ENCODE measurements at regions not wholly inside any gene's neighbourhood (a gene's known extent, or its start where the extent isn't known, plus 50 kb on each side); places are given as distances from the start of the nearest gene placed in this dataset.

- no peak for TF ChIP-seq CTCF (IDR thresholded peaks at IDR 0.05; ENCODE audit: insufficient read depth, low read length)
- no peak for DNase-seq (ENCODE audit: low read depth)
- H3K4me3 ChIP-seq (ENCODE audit: low read depth, low read length): no peak overlapping the region
Observed at GRCh38 chr13:26839682-26840081, 79.1 kb upstream of the GPR12 start.

GRCh38 chr13:26838821-26839220 is 78.2 kb upstream of the GPR12 start:
- no peak for TF ChIP-seq CTCF (IDR thresholded peaks at IDR 0.05; ENCODE audit: insufficient read depth, low read length)
- no peak overlapping the region for H3K4me3 ChIP-seq (ENCODE audit: low read depth, low read length)
- no peak for DNase-seq (ENCODE audit: low read depth)

GRCh38 chr13:26837997-26838396 is 77.4 kb upstream of the GPR12 start:
- no peak for DNase-seq (ENCODE audit: low read depth)
- no peak overlapping the region for H3K4me3 ChIP-seq (ENCODE audit: low read depth, low read length)
- no peak for TF ChIP-seq CTCF (IDR thresholded peaks at IDR 0.05; ENCODE audit: insufficient read depth, low read length)

GRCh38 chr13:26837102-26837501 is 76.5 kb upstream of the GPR12 start:
- H3K4me3 ChIP-seq (ENCODE audit: low read depth, low read length): no peak overlapping the region
- TF ChIP-seq CTCF (IDR thresholded peaks at IDR 0.05; ENCODE audit: insufficient read depth, low read length): no peak
- no peak for DNase-seq (ENCODE audit: low read depth)

- no peak overlapping the region for H3K4me3 ChIP-seq (ENCODE audit: low read depth, low read length)
- TF ChIP-seq CTCF (IDR thresholded peaks at IDR 0.05; ENCODE audit: insufficient read depth, low read length): no peak
- no peak for DNase-seq (ENCODE audit: low read depth)
Observed at GRCh38 chr13:26836626-26837025, 76.0 kb upstream of the GPR12 start.

- DNase-seq (ENCODE audit: low read depth): no peak
- no peak for TF ChIP-seq CTCF (IDR thresholded peaks at IDR 0.05; ENCODE audit: insufficient read depth, low read length)
- H3K4me3 ChIP-seq (ENCODE audit: low read depth, low read length): no peak overlapping the region
Observed at GRCh38 chr13:26834646-26835045, 74.1 kb upstream of the GPR12 start.

GRCh38 chr13:26831336-26831908 is 70.8 kb upstream of the GPR12 start:
- no peak for TF ChIP-seq CTCF (IDR thresholded peaks at IDR 0.05; ENCODE audit: insufficient read depth, low read length)
- H3K4me3 ChIP-seq (ENCODE audit: low read depth, low read length): no peak overlapping the region
- DNase-seq (ENCODE audit: low read depth): no peak

Measured in fibroblast of the aortic adventitia (primary cell).